Neutrophil (primary cell): ENCODE measurements at regions not wholly inside any gene's neighbourhood (a gene's known extent, or its start where the extent isn't known, plus 50 kb on each side); places are given as distances from the start of the nearest gene placed in this dataset.

ENCODE experiments used
- H3K27ac ChIP-seq: fragments of 200-600 bp; sonication (generic); 2 replicates; pipeline ENCODE4 v1.5.1; 2016; ENCODE audit warnings: mild to moderate bottlenecking, moderate library complexity
- H3K27me3 ChIP-seq: fragments of 200-600 bp; sonication (generic); 2 replicates; pipeline ENCODE4 v1.6.0; 2016; ENCODE audit warnings: mild to moderate bottlenecking
- H3K36me3 ChIP-seq: fragments of 200-600 bp; sonication (generic); 2 replicates; pipeline ENCODE4 v1.5.1; 2017
- H3K4me1 ChIP-seq, 2 experiments: fragments of 200-600 bp in 1 of 2; sonication (generic) in 1 of 2; 1 replicate in 1 of 2; 2 replicates in 1 of 2; pipeline versions ENCODE4 v1.5.1 to v1.6.1; 2013 to 2016; ENCODE audit warnings: low read depth in 1 of 2, low read length in 1 of 2, mild to moderate bottlenecking in 1 of 2, moderate library complexity in 1 of 2; ENCODE audit not compliant: control insufficient read depth in 1 of 2, insufficient read depth in 1 of 2
- H3K4me3 ChIP-seq, 2 experiments: fragments of 200-600 bp in 1 of 2; sonication (generic) in 1 of 2; 1 replicate in 1 of 2; 2 replicates in 1 of 2; pipeline ENCODE4 v1.5.1; 2013 to 2016; ENCODE audit warnings: low read depth in 1 of 2, low read length in 1 of 2, mild to moderate bottlenecking in 1 of 2, moderate library complexity in 1 of 2
- H3K9me3 ChIP-seq: fragments of 200-600 bp; sonication (generic); 2 replicates; pipeline ENCODE4 v1.5.1; 2016
- TF ChIP-seq, protein P1 (sequence below): fragments of 200-600 bp; sonication (generic); IDR thresholded peaks from 2 replicates; pipeline ENCODE4 v1.5.1; 2016; ENCODE audit warnings: antibody characterized with exemption

DNA sequence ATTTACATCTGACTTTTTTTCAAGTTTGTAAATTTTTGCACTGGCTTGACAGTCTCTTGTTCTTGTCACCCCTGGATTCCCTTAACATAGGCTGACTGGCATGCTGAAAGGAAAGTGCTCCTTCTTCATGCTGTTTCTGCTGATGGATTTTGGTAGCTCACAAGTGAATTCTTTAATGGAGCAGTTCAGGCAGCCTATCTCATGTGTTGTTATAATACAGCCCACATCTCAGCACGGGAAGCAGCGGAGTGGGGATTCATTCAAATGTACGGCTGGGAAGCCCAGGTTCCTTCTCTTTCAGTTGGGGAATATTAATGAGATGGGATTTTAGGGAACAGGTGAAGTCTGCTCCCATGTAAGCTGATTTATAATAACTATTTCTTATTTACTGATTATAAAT, 142.8 kb downstream of the CD8B2 start:
- H3K4me3 ChIP-seq, result no peak overlapping the region
- no peaks in the 10 kb centered on the region for H3K4me1 ChIP-seq
- no peaks in the 10 kb centered on the region for H3K27me3 ChIP-seq
- no peaks in the 10 kb centered on the region for H3K36me3 ChIP-seq
- TF ChIP-seq, protein P1, sequence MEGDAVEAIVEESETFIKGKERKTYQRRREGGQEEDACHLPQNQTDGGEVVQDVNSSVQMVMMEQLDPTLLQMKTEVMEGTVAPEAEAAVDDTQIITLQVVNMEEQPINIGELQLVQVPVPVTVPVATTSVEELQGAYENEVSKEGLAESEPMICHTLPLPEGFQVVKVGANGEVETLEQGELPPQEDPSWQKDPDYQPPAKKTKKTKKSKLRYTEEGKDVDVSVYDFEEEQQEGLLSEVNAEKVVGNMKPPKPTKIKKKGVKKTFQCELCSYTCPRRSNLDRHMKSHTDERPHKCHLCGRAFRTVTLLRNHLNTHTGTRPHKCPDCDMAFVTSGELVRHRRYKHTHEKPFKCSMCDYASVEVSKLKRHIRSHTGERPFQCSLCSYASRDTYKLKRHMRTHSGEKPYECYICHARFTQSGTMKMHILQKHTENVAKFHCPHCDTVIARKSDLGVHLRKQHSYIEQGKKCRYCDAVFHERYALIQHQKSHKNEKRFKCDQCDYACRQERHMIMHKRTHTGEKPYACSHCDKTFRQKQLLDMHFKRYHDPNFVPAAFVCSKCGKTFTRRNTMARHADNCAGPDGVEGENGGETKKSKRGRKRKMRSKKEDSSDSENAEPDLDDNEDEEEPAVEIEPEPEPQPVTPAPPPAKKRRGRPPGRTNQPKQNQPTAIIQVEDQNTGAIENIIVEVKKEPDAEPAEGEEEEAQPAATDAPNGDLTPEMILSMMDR, result no peak
- no peak overlapping the region for H3K27ac ChIP-seq
- H3K9me3 ChIP-seq, result peaks cover 8% of the 10 kb centered on the region

DNA sequence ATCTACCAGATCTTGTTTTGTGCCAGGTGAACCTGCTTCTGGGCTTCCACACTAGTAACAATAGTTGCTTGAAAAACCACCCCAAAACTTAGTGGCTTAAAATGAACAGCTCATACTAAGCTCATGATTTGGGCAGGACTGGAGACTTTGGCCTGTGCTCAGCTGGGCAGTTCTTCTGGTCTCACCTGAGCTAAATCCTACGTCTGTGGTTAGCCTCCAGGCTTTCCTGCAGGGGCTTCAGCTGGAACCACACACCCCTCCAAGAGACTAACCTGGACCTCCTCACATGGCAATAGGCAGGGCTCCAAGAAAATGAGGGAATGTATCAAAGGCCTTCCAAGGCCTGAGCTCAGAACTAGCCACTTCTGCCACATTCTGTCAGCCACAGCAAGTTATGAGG, 144.1 kb downstream of the CD8B2 start:
- Histone ChIP-seq H3K9me3 (peaks cover 8% of the 10 kb centered on the region), H3K4me3 (no peak overlapping the region), H3K36me3 (no peaks in the 10 kb centered on the region), H3K27ac (no peak overlapping the region), H3K4me1 (no peaks in the 10 kb centered on the region), H3K27me3 (no peaks in the 10 kb centered on the region)
- TF ChIP-seq, protein P1, result no peak

DNA sequence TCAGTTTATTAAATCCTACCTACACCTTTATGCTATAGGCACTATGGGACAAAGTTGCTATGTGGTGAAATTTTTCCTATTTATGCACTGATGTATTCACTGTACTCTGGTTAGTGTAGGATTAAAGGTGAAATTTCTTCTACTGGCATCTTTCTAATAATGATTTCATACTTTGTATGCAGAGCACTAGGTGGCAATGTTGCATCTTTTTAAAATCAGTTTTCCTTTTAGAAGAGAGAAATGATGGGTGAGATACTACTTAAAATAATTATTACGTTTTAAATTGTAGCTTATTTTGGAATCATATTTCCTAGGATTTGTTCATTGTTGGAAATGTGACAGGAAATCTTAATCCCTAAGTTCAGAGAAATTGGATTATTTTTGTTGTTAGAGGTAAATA, 150.9 kb downstream of the CD8B2 start:
- H3K36me3 ChIP-seq, result no peaks in the 10 kb centered on the region
- H3K4me1 ChIP-seq, result no peaks in the 10 kb centered on the region
- H3K4me3 ChIP-seq, result no peak overlapping the region
- H3K27me3 ChIP-seq, result no peaks in the 10 kb centered on the region
- no peak overlapping the region for H3K27ac ChIP-seq
- TF ChIP-seq, protein P1, result no peak
- no peaks in the 10 kb centered on the region for H3K9me3 ChIP-seq

- no peaks in the 10 kb centered on the region for H3K36me3 ChIP-seq
- no peak overlapping the region for H3K27ac ChIP-seq
- H3K4me3 ChIP-seq, result no peak overlapping the region
- TF ChIP-seq, protein P1, result no peak
- H3K9me3 ChIP-seq, result no peaks in the 10 kb centered on the region
- no peaks in the 10 kb centered on the region for H3K4me1 ChIP-seq
- H3K27me3 ChIP-seq, result no peaks in the 10 kb centered on the region
Measured at GRCh38 chr2:106638580-106638979, 151.4 kb downstream of the CD8B2 start.

DNA sequence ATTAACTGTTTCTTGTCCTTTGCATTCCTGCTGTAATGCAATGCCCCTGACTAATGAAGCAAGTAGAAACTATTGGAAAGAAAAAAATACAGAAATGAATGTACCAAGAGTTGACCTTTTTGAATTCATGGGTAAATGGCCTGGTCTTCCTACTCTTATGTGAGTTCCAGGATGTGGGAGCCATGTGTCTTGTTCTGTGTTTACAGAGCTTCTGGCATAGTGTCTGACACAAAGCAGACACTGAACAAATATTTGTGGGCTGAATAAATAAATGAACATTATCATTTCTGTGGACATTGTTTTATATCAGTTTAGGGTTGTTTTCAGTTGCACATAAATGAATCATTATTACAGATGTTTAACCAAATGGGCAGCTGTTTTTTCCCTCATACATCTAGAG, 155.5 kb downstream of the CD8B2 start:
- no peak overlapping the region for H3K27ac ChIP-seq
- no peak overlapping the region for H3K4me3 ChIP-seq
- TF ChIP-seq, protein P1, result no peak
- H3K27me3 ChIP-seq, result no peaks in the 10 kb centered on the region
- no peaks in the 10 kb centered on the region for H3K36me3 ChIP-seq
- no peaks in the 10 kb centered on the region for H3K9me3 ChIP-seq
- H3K4me1 ChIP-seq, result no peaks in the 10 kb centered on the region

- H3K36me3 ChIP-seq, result no peaks in the 10 kb centered on the region
- H3K9me3 ChIP-seq, result no peaks in the 10 kb centered on the region
- H3K27ac ChIP-seq, result no peak overlapping the region
- TF ChIP-seq, protein P1, result no peak
- H3K27me3 ChIP-seq, result no peaks in the 10 kb centered on the region
- no peaks in the 10 kb centered on the region for H3K4me1 ChIP-seq
- no peak overlapping the region for H3K4me3 ChIP-seq
Measured at GRCh38 chr2:106644623-106645022, 157.5 kb downstream of the CD8B2 start.
